Activated CD4-positive, alpha-beta T cell treated with anti-CD3 and anti-CD28 coated beads, Interleukin-10, Interleukin-2, amounts not matched to agents 100 ng/mL and 50 ng/mL, durations not matched to agents 16 hours and 8 hours (primary cell): ENCODE measurements at regions not wholly inside any gene's neighbourhood (a gene's known extent, or its start where the extent isn't known, plus 50 kb on each side); places are given as distances from the start of the nearest gene placed in this dataset.

ENCODE experiments used
- DNase-seq: peaks from one replicate; pipeline ENCODE4 v3.0.0-alpha.2; 2020

GRCh38 chr9:91025856-91026255 is 224.2 kb downstream of the SYK start:
- DNase-seq, result no peak

- DNase-seq, result no peak
Measured at GRCh38 chr9:91026266-91026665, 224.6 kb downstream of the SYK start.

GRCh38 chr9:91027005-91027404 is 225.4 kb downstream of the SYK start:
- no peak for DNase-seq

GRCh38 chr9:91028166-91028827 is 226.7 kb downstream of the SYK start:
- no peak for DNase-seq

- DNase-seq, result no peak
Measured at GRCh38 chr9:91029650-91030361, 228.2 kb downstream of the SYK start.

- no peak for DNase-seq
Measured at GRCh38 chr9:91032121-91032531, 230.5 kb downstream of the SYK start.

GRCh38 chr9:91033270-91033669 is 231.7 kb downstream of the SYK start:
- DNase-seq, result no peak

GRCh38 chr9:91033797-91034196 is 232.2 kb downstream of the SYK start:
- peak; percentile 76 for DNase-seq

GRCh38 chr9:91034521-91034920 is 232.9 kb downstream of the SYK start:
- DNase-seq, result no peak

GRCh38 chr9:91034976-91035824 is 233.6 kb downstream of the SYK start:
- no peak for DNase-seq

- DNase-seq, result no peak
Measured at GRCh38 chr9:91035825-91036208, 234.2 kb downstream of the SYK start.

GRCh38 chr9:91036356-91036755 is 234.7 kb downstream of the SYK start:
- no peak for DNase-seq

GRCh38 chr9:91036826-91037510 is 235.3 kb downstream of the SYK start:
- DNase-seq, result peak; percentile 90

- no peak for DNase-seq
Measured at GRCh38 chr9:91037511-91038482, 236.2 kb downstream of the SYK start.

- DNase-seq, result no peak
Measured at GRCh38 chr9:91038483-91039124, 237.0 kb downstream of the SYK start.

- DNase-seq, result no peak
Measured at GRCh38 chr9:91039125-91039834, 237.7 kb downstream of the SYK start.

- DNase-seq, result no peak
Measured at GRCh38 chr9:91039835-91040140, 238.2 kb downstream of the SYK start.

GRCh38 chr9:91040371-91041215 is 239.0 kb downstream of the SYK start:
- DNase-seq, result no peak

- DNase-seq, result no peak
Measured at GRCh38 chr9:91042024-91042423, 240.4 kb downstream of the SYK start.

- DNase-seq, result no peak
Measured at GRCh38 chr9:91042541-91042940, 240.9 kb downstream of the SYK start.
